Omental fat pad (tissue), 3 donors: ENCODE measurements at regions not wholly inside any gene's neighbourhood (a gene's known extent, or its start where the extent isn't known, plus 50 kb on each side); places are given as distances from the start of the nearest gene placed in this dataset. TPM values are rescaled to one million over a fixed set of nuclear protein-coding genes. Genes with fewer than 3 reads are reported as not detected.

Experiments
- ATAC-seq: fragments of 150-250 bp; one replicate; pipeline ENCODE4 v1.9.1; 2016; ENCODE audit warnings: mild to moderate bottlenecking, moderate library complexity; ENCODE audit not compliant: low FRiP score
- DNase-seq: peaks from one replicate; pipeline ENCODE4 v3.0.0-alpha.2; 2019; ENCODE audit warnings: low spot score
- small RNA-seq: library from RNA; depleted of rRNA; stranded (forward); fragments of <200 nt; gene quantifications from one replicate; pipeline ENCODE3, GENCODE V24; 2016
- TF ChIP-seq, protein P1 (sequence below), 3 donors: fragments of 450-650 bp; IDR thresholded peaks; one replicate each; pipeline ENCODE4 v1.5.1; 2016 to 2017; ENCODE audit warnings: antibody characterized with exemption in 3 of 3, mild to moderate bottlenecking in 3 of 3, moderate library complexity in 2 of 3

DNA sequence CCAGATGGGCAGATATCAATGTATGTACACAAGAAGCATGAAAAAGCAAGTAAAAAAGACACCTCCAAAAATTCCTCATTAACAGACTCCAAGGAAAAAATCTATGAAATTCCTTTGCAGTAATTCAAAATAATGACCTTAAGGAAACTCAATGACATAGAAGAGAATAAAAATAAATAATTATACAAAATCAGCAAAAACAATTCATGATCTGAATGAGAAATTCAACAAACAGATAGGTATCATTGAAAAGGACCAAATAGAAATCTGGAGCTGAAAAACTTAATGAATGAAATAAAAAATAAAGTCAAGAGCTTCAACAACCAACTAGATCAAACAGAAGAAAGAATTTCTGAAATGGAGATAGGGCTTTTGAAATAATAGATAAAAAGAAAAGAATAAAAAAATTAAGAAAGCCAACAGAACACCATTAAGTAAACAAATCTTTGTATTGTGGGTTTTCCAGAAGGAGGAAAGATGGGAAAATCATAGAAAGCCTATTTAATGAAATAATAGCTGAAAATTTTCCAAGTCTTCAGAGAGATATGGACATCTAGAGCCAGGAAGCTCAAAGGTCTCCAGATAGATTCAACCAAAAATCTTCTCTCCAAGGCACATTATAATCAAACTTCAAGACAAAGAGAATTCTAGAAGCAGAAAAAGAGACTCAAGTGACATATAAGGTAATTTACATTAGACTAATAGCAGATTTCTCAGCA lies 52.0 kb upstream of the KCNK1 start:
- ATAC-seq (no peak), DNase-seq (no peak)
- TF ChIP-seq, protein P1, sequence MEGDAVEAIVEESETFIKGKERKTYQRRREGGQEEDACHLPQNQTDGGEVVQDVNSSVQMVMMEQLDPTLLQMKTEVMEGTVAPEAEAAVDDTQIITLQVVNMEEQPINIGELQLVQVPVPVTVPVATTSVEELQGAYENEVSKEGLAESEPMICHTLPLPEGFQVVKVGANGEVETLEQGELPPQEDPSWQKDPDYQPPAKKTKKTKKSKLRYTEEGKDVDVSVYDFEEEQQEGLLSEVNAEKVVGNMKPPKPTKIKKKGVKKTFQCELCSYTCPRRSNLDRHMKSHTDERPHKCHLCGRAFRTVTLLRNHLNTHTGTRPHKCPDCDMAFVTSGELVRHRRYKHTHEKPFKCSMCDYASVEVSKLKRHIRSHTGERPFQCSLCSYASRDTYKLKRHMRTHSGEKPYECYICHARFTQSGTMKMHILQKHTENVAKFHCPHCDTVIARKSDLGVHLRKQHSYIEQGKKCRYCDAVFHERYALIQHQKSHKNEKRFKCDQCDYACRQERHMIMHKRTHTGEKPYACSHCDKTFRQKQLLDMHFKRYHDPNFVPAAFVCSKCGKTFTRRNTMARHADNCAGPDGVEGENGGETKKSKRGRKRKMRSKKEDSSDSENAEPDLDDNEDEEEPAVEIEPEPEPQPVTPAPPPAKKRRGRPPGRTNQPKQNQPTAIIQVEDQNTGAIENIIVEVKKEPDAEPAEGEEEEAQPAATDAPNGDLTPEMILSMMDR (IDR thresholded peaks at IDR 0.05) = no peak

Small RNA genes lying in the stretch of these regions (small RNA-seq; reads per million reads assigned to genes)
- gene RNU4-77P = not detected
